Lower lobe of right lung (tissue), 2 donors: ENCODE measurements at regions not wholly inside any gene's neighbourhood (a gene's known extent, or its start where the extent isn't known, plus 50 kb on each side); places are given as distances from the start of the nearest gene placed in this dataset.

ENCODE experiments used
- ATAC-seq, 2 donors: fragments of 200-7000 bp; cut with Tn5 transposase; one replicate each; pipeline ENCODE4 v1.9.1; 2020 to 2022; ENCODE audit warnings: mild to moderate bottlenecking in 2 of 2, moderate library complexity in 2 of 2
- DNase-seq: peaks from one replicate; pipeline ENCODE4 v3.0.0-alpha.2; 2020
- H3K27ac ChIP-seq: fragments of 200-600 bp; one replicate; pipeline ENCODE4 v1.8.0; 2022
- H3K27me3 ChIP-seq: fragments of 200-600 bp; one replicate; pipeline ENCODE4 v1.8.0; 2022; ENCODE audit warnings: low read depth
- H3K36me3 ChIP-seq: fragments of 200-600 bp; one replicate; pipeline ENCODE4 v1.8.0; 2022; ENCODE audit warnings: mild to moderate bottlenecking
- H3K4me1 ChIP-seq: fragments of 200-600 bp; one replicate; pipeline ENCODE4 v1.8.0; 2022
- H3K4me3 ChIP-seq: fragments of 200-600 bp; one replicate; pipeline ENCODE4 v1.8.0; 2022; ENCODE audit warnings: mild to moderate bottlenecking
- H3K9me3 ChIP-seq: fragments of 200-600 bp; one replicate; pipeline ENCODE4 v1.8.0; 2022
- intact Hi-C: fragments of 100-400 bp; cut with DNase I; formaldehyde crosslinking; loops from one replicate; pipeline ENCODE4 v1.11.0; 2022
- TF ChIP-seq, protein P1 (sequence below): fragments of 200-600 bp; IDR thresholded peaks from one replicate; pipeline ENCODE4 v1.8.0; 2022; ENCODE audit warnings: antibody characterized with exemption, mild to moderate bottlenecking
- donor health status: DM: no; HTN: yes; CAD: no; lungs with severe emphysema.

DNA sequence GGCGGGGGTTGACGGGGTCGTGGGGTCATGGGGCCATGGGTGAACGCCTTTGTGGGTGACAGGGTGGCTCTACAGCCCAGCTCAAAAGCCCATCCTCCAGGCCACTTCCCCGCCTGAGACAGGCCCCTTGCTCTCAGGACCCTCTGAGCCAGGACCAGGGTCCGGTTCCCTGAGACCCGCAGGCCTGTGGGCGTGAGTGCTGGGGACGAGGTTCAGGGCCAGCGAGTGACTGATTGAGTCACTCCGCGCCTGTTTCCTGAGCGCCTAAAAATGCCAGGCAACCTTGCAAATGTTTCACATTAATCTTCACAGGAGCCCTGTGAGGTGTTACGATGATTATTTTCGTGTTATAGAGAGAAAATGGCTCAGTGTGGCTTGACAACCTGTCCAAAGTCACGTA, 97.8 kb downstream of the ZNF674 start:
- no peak for ATAC-seq
- intact Hi-C loops = no loop called here
- Histone ChIP-seq H3K4me1 (peaks cover 6% of the 10 kb centered on the region), H3K27me3 (no peaks in the 10 kb centered on the region), H3K36me3 (peaks cover 14% of the 10 kb centered on the region), H3K4me3 (peak overlapping the region; percentile 60), H3K9me3 (no peaks in the 10 kb centered on the region), H3K27ac (peak overlapping the region; percentile 83)
- TF ChIP-seq, protein P1, sequence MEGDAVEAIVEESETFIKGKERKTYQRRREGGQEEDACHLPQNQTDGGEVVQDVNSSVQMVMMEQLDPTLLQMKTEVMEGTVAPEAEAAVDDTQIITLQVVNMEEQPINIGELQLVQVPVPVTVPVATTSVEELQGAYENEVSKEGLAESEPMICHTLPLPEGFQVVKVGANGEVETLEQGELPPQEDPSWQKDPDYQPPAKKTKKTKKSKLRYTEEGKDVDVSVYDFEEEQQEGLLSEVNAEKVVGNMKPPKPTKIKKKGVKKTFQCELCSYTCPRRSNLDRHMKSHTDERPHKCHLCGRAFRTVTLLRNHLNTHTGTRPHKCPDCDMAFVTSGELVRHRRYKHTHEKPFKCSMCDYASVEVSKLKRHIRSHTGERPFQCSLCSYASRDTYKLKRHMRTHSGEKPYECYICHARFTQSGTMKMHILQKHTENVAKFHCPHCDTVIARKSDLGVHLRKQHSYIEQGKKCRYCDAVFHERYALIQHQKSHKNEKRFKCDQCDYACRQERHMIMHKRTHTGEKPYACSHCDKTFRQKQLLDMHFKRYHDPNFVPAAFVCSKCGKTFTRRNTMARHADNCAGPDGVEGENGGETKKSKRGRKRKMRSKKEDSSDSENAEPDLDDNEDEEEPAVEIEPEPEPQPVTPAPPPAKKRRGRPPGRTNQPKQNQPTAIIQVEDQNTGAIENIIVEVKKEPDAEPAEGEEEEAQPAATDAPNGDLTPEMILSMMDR = no peak
- DNase-seq = no peak

DNA sequence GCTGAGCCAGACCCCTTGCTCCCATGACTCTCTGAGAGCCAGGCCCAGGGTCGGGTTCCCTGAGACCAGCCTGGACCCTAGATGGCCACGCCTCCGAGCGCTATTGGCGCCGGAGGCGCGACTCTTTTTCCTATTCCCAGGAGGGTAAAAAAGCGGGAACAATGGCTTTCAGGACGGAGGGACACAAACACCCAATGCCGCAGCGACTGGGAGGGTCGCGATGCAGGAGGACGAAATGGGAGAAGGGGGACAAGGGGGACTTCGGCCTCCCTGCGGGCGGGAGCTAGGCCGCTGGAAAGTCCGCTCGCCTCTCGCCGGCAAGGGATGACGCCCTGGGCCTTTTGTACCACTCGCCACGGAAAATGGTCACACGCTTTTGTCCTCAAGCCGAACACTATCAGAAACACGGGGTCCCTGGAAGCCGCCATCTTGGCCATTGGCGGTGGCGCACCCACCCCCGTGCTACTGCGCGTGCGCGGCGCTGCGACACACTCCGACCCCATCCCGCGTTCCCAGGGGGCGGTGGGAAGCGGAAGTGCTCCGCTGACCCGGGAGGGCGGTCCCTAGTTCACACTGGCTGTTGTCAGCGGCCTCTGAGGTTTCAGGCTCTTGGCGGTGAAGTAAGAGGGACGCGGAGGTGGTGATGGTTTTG, 98.4 kb downstream of the ZNF674 start:
- peaks cover 6% of the 10 kb centered on the region for H3K4me1 ChIP-seq

DNA sequence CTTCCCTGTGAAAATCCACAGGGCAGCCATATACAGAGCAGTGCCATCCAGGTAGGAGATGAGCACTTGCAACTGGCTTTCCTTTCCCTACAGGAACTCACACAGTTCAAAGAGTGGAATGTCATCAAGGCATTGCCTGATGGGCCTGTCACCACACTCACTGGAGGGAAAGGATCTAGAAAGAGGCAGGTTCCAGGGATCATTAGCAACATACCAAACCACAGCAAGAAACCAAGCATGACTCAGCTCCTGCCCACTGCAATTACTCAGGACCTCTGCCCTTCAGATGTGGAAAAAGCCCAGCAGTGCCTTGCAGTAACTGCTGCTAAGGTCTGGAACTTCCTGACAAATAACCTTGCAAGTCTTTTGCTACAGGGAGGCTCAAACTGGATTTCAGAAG, 101.2 kb downstream of the ZNF674 start:
- Histone ChIP-seq H3K9me3 (no peaks in the 10 kb centered on the region), H3K27ac (no peak overlapping the region), H3K4me1 (peaks cover 6% of the 10 kb centered on the region), H3K36me3 (peaks cover 3% of the 10 kb centered on the region), H3K4me3 (no peak overlapping the region), H3K27me3 (no peaks in the 10 kb centered on the region)
- intact Hi-C loops = no loop called here
- TF ChIP-seq, protein P1 = no peak
- DNase-seq (no peak), ATAC-seq (no peak)

More for the DNA sequence above, 98.4 kb downstream of the ZNF674 start:
- Histone ChIP-seq H3K4me3 (peak overlapping the region; percentile 60), H3K36me3 (peaks cover 14% of the 10 kb centered on the region), H3K27me3 (no peaks in the 10 kb centered on the region), H3K27ac (peak overlapping the region; percentile 83), H3K9me3 (no peaks in the 10 kb centered on the region)
- peak; percentile 98 to 99 for ATAC-seq
- intact Hi-C loops = no loop called here
- TF ChIP-seq, protein P1 = no peak
- peak; percentile 89 for DNase-seq

DNA sequence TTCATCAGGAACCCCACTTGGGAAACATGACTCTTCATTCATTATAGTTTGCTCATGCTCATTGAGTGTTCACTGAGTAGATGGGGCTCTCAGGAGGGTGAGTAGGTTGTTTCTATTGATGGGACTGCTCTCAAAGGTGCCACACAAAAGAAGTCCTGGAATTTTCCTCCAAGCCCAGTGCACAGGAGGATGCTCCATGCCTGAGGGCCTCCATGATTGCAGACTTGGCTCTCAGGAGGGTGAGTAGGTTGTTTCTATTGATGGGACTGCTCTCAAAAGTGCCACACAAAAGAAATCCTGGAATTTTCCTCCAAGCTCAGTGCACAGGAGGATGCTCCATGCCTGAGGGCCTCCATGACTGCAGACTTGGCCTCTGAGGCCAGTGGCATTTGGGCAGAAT, 108.5 kb downstream of the ZNF674 start:
- Histone ChIP-seq H3K27ac (no peak overlapping the region), H3K4me1 (no peaks in the 10 kb centered on the region), H3K4me3 (no peak overlapping the region), H3K9me3 (no peaks in the 10 kb centered on the region), H3K36me3 (no peaks in the 10 kb centered on the region), H3K27me3 (no peaks in the 10 kb centered on the region)
- DNase-seq = no peak
- intact Hi-C loops = no loop called here
- no peak for ATAC-seq
- TF ChIP-seq, protein P1 = no peak

DNA sequence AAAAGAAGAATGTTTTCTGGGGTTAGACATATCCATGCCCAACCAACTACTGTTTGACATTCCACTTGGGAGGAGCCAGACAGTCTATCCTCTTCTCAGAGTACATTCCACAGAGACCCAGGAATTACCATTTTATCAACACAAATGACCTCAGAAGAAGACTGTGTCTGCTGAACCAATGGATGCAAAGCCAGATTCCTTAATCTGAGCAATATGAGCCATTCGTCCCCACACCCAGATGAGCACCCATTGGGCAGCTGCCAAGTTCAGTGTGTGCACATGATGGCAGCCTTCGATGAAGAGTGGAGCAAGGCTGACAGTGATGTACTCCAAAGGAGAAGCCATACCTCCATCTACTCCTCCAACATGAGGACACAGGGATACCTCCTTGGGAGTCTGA, 111.3 kb downstream of the ZNF674 start:
- H3K27me3 ChIP-seq = no peaks in the 10 kb centered on the region
- DNase-seq (no peak), ATAC-seq (no peak)
- H3K27ac ChIP-seq = no peak overlapping the region
- H3K36me3 ChIP-seq = no peaks in the 10 kb centered on the region
- H3K9me3 ChIP-seq = no peaks in the 10 kb centered on the region
- no peak overlapping the region for H3K4me3 ChIP-seq
- H3K4me1 ChIP-seq = no peaks in the 10 kb centered on the region
- intact Hi-C loops = no loop called here
- TF ChIP-seq, protein P1 = no peak
